EL (cell line): ENCODE measurements at regions not wholly inside any gene's neighbourhood (a gene's known extent, or its start where the extent isn't known, plus 50 kb on each side); places are given as distances from the start of the nearest gene placed in this dataset.

Source experiments
- DNase-seq: peaks from one replicate; pipeline ENCODE4 v3.0.0-alpha.2; 2016

- no peak for DNase-seq
Measured at GRCh38 chr14:58785701-58786100, 147.9 kb downstream of the DACT1 start.

- DNase-seq: no peak
Measured at GRCh38 chr14:58787592-58787991, 149.8 kb downstream of the DACT1 start.

GRCh38 chr14:58788655-58789503 is 151.1 kb downstream of the DACT1 start:
- DNase-seq: no peak

- DNase-seq: no peak
Measured at GRCh38 chr14:58789736-58790135, 152.0 kb downstream of the DACT1 start.

- DNase-seq: no peak
Measured at GRCh38 chr14:58792416-58792815, 154.7 kb downstream of the DACT1 start.

- DNase-seq: no peak
Measured at GRCh38 chr14:58793131-58793740, 155.5 kb downstream of the DACT1 start.

- no peak for DNase-seq
Measured at GRCh38 chr14:58794993-58795762, 157.4 kb downstream of the DACT1 start.

GRCh38 chr14:58796242-58797009 is 158.7 kb downstream of the DACT1 start:
- no peak for DNase-seq

- DNase-seq: no peak
Measured at GRCh38 chr14:58797010-58797429, 159.3 kb downstream of the DACT1 start.

- no peak for DNase-seq
Measured at GRCh38 chr14:58798173-58798572, 160.4 kb downstream of the DACT1 start.

- no peak for DNase-seq
Measured at GRCh38 chr14:58801086-58801485, 163.3 kb downstream of the DACT1 start.

GRCh38 chr14:58805057-58805456 is 167.3 kb downstream of the DACT1 start:
- DNase-seq: no peak

- peak; percentile 28 for DNase-seq
Measured at GRCh38 chr14:58805605-58806409, 168.0 kb downstream of the DACT1 start.

GRCh38 chr14:58807191-58807590 is 169.4 kb downstream of the DACT1 start:
- DNase-seq: no peak

GRCh38 chr14:58808828-58809227 is 171.1 kb downstream of the DACT1 start:
- peak; percentile 42 for DNase-seq

- DNase-seq: no peak
Measured at GRCh38 chr14:58809520-58809919, 171.8 kb downstream of the DACT1 start.

GRCh38 chr14:58812050-58812910 is 174.5 kb downstream of the DACT1 start:
- DNase-seq: no peak

- DNase-seq: no peak
Measured at GRCh38 chr14:58813745-58814144, 176.0 kb downstream of the DACT1 start.

GRCh38 chr14:58814466-58814865 is 176.7 kb downstream of the DACT1 start:
- no peak for DNase-seq

- DNase-seq: peak; percentile 77
Measured at GRCh38 chr14:58815161-58815701, 177.5 kb downstream of the DACT1 start.

GRCh38 chr14:58815794-58816193 is 178.0 kb downstream of the DACT1 start:
- no peak for DNase-seq
